IMR-90 (cell line): ENCODE measurements at regions not wholly inside any gene's neighbourhood (a gene's known extent, or its start where the extent isn't known, plus 50 kb on each side); places are given as distances from the start of the nearest gene placed in this dataset.

Source experiments
- ATAC-seq: fragments of 200-7000 bp; cut with Tn5 transposase; 2 replicates; pipeline ENCODE4 v1.9.1; 2020; ENCODE audit warnings: low read depth, mild to moderate bottlenecking, moderate library complexity
- BruUV-seq: library from RNA; stranded (reverse); fragments of 400-500 nt; replicated peaks from 2 replicates; lab custom pipeline; 2021; lab: Mats Ljungman, UMichigan
- CTCF ChIA-PET: fragments of 300-600 bp; formaldehyde crosslinking; extraction: SDS; loops from one replicate; lab custom pipeline; 2021; ENCODE audit warnings: antibody characterized with exemption; lab: Yijun Ruan, JAX
- POLR2A ChIA-PET: fragments of 300-600 bp; sonication (Branson Sonifier 250); formaldehyde crosslinking; loops from one replicate; lab custom pipeline; 2022; ENCODE audit warnings: antibody characterized with exemption; ENCODE audit not compliant: unreplicated experiment; lab: Charles Lee
- DNase-seq: peaks from one replicate; pipeline ENCODE4 v3.0.0; 2013
- H2AFZ ChIP-seq: replicated peaks from 2 replicates; pipeline ENCODE3; 2013; ENCODE audit warnings: low read length, mild to moderate bottlenecking; ENCODE audit not compliant: poor library complexity
- H2AK5ac ChIP-seq: 2 replicates; pipeline ENCODE4 v1.6.1; 2013; ENCODE audit warnings: low read depth, low read length, inconsistent platforms
- H2AK9ac ChIP-seq: replicated peaks from 2 replicates; pipeline ENCODE3; 2013; ENCODE audit warnings: mild to moderate bottlenecking, low read depth, low read length, moderate library complexity; ENCODE audit not compliant: poor library complexity
- H2BK120ac ChIP-seq: 2 replicates; pipeline ENCODE4 v1.6.1; 2013; ENCODE audit warnings: low read depth, low read length, inconsistent platforms
- H2BK15ac ChIP-seq: 3 replicates; pipeline ENCODE4 v1.6.1; 2013; ENCODE audit warnings: low read depth, low read length, inconsistent platforms
- H2BK20ac ChIP-seq: 2 replicates; pipeline ENCODE4 v1.6.1; 2013; ENCODE audit warnings: low read depth, mild to moderate bottlenecking, inconsistent platforms, low read length, moderate library complexity
- H2BK5ac ChIP-seq: 2 replicates; pipeline ENCODE4 v1.6.1; 2013; ENCODE audit warnings: mild to moderate bottlenecking, low read depth, low read length, inconsistent platforms; ENCODE audit not compliant: poor library complexity, severe bottlenecking
- H3K14ac ChIP-seq: replicated peaks from 2 replicates; pipeline ENCODE4 v1.6.1; 2013; ENCODE audit warnings: low read depth, low read length, inconsistent platforms
- H3K18ac ChIP-seq: 2 replicates; pipeline ENCODE4 v1.6.1; 2013; ENCODE audit warnings: low read depth, low read length, control low read depth
- H3K23ac ChIP-seq: 2 replicates; pipeline ENCODE4 v1.6.1; 2013; ENCODE audit warnings: low read depth, low read length, inconsistent platforms
- H3K27ac ChIP-seq: 2 replicates; pipeline ENCODE4 v1.5.1; 2013; ENCODE audit warnings: mild to moderate bottlenecking, control low read depth, low read length; ENCODE audit not compliant: insufficient read depth
- H3K27me3 ChIP-seq: 2 replicates; pipeline ENCODE4 v1.6.1; 2013; ENCODE audit warnings: low read length; ENCODE audit not compliant: control insufficient read depth, insufficient read depth
- H3K36me3 ChIP-seq: 2 replicates; pipeline ENCODE4 v1.6.1; 2013; ENCODE audit warnings: low read length, mixed read lengths; ENCODE audit not compliant: control insufficient read depth, insufficient read depth
- H3K4ac ChIP-seq: 2 replicates; pipeline ENCODE4 v1.6.1; 2013; ENCODE audit warnings: low read depth, low read length, inconsistent platforms
- H3K4me1 ChIP-seq: 2 replicates; pipeline ENCODE4 v1.6.1; 2013; ENCODE audit warnings: low read length, mixed read lengths; ENCODE audit not compliant: control insufficient read depth, insufficient read depth
- H3K4me2 ChIP-seq: 2 replicates; pipeline ENCODE4 v1.6.1; 2013; ENCODE audit warnings: low read depth, mild to moderate bottlenecking, control low read depth, low read length, moderate library complexity
- H3K4me3 ChIP-seq: 2 replicates; pipeline ENCODE4 v1.5.1; 2013; ENCODE audit warnings: low read depth, mild to moderate bottlenecking, control low read depth, low read length, moderate library complexity; ENCODE audit not compliant: insufficient read depth
- H3K56ac ChIP-seq: 2 replicates; pipeline ENCODE4 v1.6.1; 2013; ENCODE audit warnings: low read length, inconsistent platforms; ENCODE audit not compliant: insufficient read depth; ENCODE audit errors: extremely low read depth
- H3K79me1 ChIP-seq, 2 experiments: 2 replicates each; pipeline ENCODE4 v1.6.1; 2013; ENCODE audit warnings: low read length in 2 of 2, inconsistent platforms in 1 of 2, low read depth in 1 of 2
- H3K9ac ChIP-seq: 2 replicates; pipeline ENCODE4 v1.6.1; 2013; ENCODE audit warnings: low read depth, low read length, control low read depth
- H3K9me1 ChIP-seq: 2 replicates; pipeline ENCODE4 v1.6.1; 2013; ENCODE audit warnings: low read length, inconsistent platforms; ENCODE audit not compliant: insufficient read depth
- H3K9me3 ChIP-seq: 2 replicates; pipeline ENCODE4 v1.6.1; 2013; ENCODE audit warnings: low read length; ENCODE audit not compliant: control insufficient read depth, insufficient read depth
- H4K20me1 ChIP-seq: 2 replicates; pipeline ENCODE4 v1.6.1; 2013; ENCODE audit warnings: low read length, inconsistent platforms; ENCODE audit not compliant: insufficient read depth
- H4K5ac ChIP-seq: 2 replicates; pipeline ENCODE4 v1.6.1; 2013; ENCODE audit warnings: mild to moderate bottlenecking, low read depth, low read length, control low read depth
- H4K8ac ChIP-seq, 2 experiments: 2 replicates each; pipeline ENCODE4 v1.6.1; 2013; ENCODE audit warnings: low read depth in 2 of 2, low read length in 2 of 2, control low read depth in 1 of 2, inconsistent platforms in 1 of 2
- H4K91ac ChIP-seq: 2 replicates; pipeline ENCODE4 v1.6.1; 2013; ENCODE audit warnings: low read depth, low read length, inconsistent platforms; ENCODE audit not compliant: insufficient read depth
- BHLHE40 ChIP-seq: fragments of 150-350 bp; IDR thresholded peaks from 2 replicates; pipeline ENCODE4 v1.6.1; 2016; ENCODE audit warnings: mild to moderate bottlenecking, low read depth, low read length
- CHD1 ChIP-seq: IDR thresholded peaks from 2 replicates; pipeline ENCODE4 v1.6.1; 2012; ENCODE audit warnings: low read depth, low read length, improper control_type of control experiment
- FOS ChIP-seq: fragments of 150-350 bp; IDR thresholded peaks from 2 replicates; pipeline ENCODE4 v1.6.1; 2016; ENCODE audit warnings: low read depth, low read length
- MAFK ChIP-seq: IDR thresholded peaks from 2 replicates; pipeline ENCODE4 v1.6.1; 2012; ENCODE audit warnings: low read depth, low read length, improper control_type of control experiment
- NFE2L2 ChIP-seq: fragments of 150-350 bp; IDR thresholded peaks from 2 replicates; pipeline ENCODE4 v1.6.1; 2016; ENCODE audit warnings: low read depth, mild to moderate bottlenecking, low read length
- RCOR1 ChIP-seq: IDR thresholded peaks from 2 replicates; pipeline ENCODE4 v1.6.1; 2012; ENCODE audit warnings: mild to moderate bottlenecking, low read length, improper control_type of control experiment; ENCODE audit not compliant: insufficient replicate concordance
- RFX5 ChIP-seq: IDR thresholded peaks from 2 replicates; pipeline ENCODE4 v1.8.0; 2012; ENCODE audit warnings: low read depth, mild to moderate bottlenecking, low read length, moderate library complexity
- WGBS, 2 experiments: methylation state at CpG; one replicate each; pipeline versions ENCODE4 v1.1.5 to v1.1.7; 2013; ENCODE audit warnings: missing lambda C conversion rate in 2 of 2; ENCODE audit not compliant: insufficient read length in 1 of 2; ENCODE audit errors: extremely low coverage in 2 of 2; 5-methylcytosine and 5-hydroxymethylcytosine counted together
- dilution Hi-C: fragments of 300-500 bp; cut with HindIII; formaldehyde crosslinking; loops from one replicate; pipeline ENCODE4 v1.14.3; 2018; ENCODE audit warnings: low sequenced_read_pairs; ENCODE audit not compliant: unreplicated experiment
- in situ Hi-C: fragments of 300-500 bp; cut with MboI; formaldehyde crosslinking; loops from 3 replicates; pipeline ENCODE4 v1.14.3; 2019; ENCODE audit warnings: low sequenced_read_pairs, inconsistent platforms, mixed read lengths
- intact Hi-C: fragments of 100-400 bp; cut with micrococcal nuclease; formaldehyde crosslinking; loops from 2 replicates; pipeline ENCODE4 v1.10.0; 2022
- TF ChIP-seq, protein P1 (sequence below): conservative IDR thresholded peaks from 2 replicates; pipeline ENCODE4 v1.5.1; 2012; ENCODE audit warnings: mild to moderate bottlenecking, low read depth, low read length, improper control_type of control experiment

DNA sequence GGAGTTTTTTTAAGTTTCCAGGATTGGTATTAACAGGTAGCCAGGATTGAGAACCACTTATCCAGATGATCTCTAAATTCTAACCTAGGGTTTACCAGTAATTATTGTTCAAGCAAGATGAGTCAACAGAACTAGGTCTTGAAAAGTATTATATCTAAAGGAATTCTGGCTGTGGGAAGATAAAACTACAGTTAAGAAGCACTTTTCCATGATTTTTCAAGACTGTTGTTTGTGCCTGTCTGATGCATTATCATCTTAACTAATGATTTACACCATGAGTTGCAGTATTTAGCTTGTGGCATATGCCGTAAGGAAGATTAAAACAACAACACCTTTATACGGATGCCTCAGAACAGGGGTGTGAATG is 142.2 kb upstream of the CCDC68 start:
- POLR2A ChIA-PET: no interaction called here

More for the DNA sequence above, 142.2 kb upstream of the CCDC68 start:
- Histone ChIP-seq H4K91ac (no peak overlapping the region), H3K9me3 (no peaks in the 10 kb centered on the region), H3K18ac (no peak overlapping the region), H3K4me2 (no peak overlapping the region), H3K14ac (no peak overlapping the region), H3K56ac (no peak overlapping the region), H3K27ac (no peak overlapping the region), H3K27me3 (no peaks in the 10 kb centered on the region; the same call in 1 of the 2 replicates), H4K5ac (no peak overlapping the region), H3K79me1 (no peaks in the 10 kb centered on the region), H3K4ac (no peak overlapping the region), H4K20me1 (no peaks in the 10 kb centered on the region), H3K4me1 (0 out of 2 replicates have a peak, but pooled peaks cover 2% of the 10 kb centered on the region), H4K8ac (no peak overlapping the region), H2AFZ (no peak overlapping the region), H2AK5ac (no peak overlapping the region), H2AK9ac (no peak overlapping the region), H2BK15ac (no peak overlapping the region), H3K9me1 (no peaks in the 10 kb centered on the region), H3K4me3 (no peak overlapping the region), H3K9ac (no peak overlapping the region), H2BK5ac (no peak overlapping the region), H2BK20ac (no peak overlapping the region), H2BK120ac (no peak overlapping the region), H3K36me3 (no peaks in the 10 kb centered on the region), H3K23ac (no peak overlapping the region)
- BruUV-seq: no TSS peak
- intact Hi-C loops (no loop called here), dilution Hi-C loops (no loop called here), in situ Hi-C loops (loop anchor here (25.0 kb wide), 1 partner anchor 1486 kb away; no protein-coding TSS in a partner anchor)
- WGBS, 2 experiments: no CpG with 5 or more reads among the region's 2 CpGs
- CTCF ChIA-PET: no interaction called here
- no peak for ATAC-seq
- DNase-seq: no peak
- no peak for TF ChIP-seq MAFK
- no peak for TF ChIP-seq CHD1
- TF ChIP-seq RCOR1: no peak
- no peak for TF ChIP-seq RFX5
- TF ChIP-seq FOS: no peak
- no peak for TF ChIP-seq BHLHE40
- no peak for TF ChIP-seq NFE2L2
- TF ChIP-seq, protein P1, sequence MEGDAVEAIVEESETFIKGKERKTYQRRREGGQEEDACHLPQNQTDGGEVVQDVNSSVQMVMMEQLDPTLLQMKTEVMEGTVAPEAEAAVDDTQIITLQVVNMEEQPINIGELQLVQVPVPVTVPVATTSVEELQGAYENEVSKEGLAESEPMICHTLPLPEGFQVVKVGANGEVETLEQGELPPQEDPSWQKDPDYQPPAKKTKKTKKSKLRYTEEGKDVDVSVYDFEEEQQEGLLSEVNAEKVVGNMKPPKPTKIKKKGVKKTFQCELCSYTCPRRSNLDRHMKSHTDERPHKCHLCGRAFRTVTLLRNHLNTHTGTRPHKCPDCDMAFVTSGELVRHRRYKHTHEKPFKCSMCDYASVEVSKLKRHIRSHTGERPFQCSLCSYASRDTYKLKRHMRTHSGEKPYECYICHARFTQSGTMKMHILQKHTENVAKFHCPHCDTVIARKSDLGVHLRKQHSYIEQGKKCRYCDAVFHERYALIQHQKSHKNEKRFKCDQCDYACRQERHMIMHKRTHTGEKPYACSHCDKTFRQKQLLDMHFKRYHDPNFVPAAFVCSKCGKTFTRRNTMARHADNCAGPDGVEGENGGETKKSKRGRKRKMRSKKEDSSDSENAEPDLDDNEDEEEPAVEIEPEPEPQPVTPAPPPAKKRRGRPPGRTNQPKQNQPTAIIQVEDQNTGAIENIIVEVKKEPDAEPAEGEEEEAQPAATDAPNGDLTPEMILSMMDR: no peak
